Activated CD4-positive, alpha-beta T cell treated with anti-CD3 and anti-CD28 coated beads, Interleukin-2, amount 10 ng/mL, durations not matched to agents 7 days and 5 days (primary cell): ENCODE measurements at regions not wholly inside any gene's neighbourhood (a gene's known extent, or its start where the extent isn't known, plus 50 kb on each side); places are given as distances from the start of the nearest gene placed in this dataset.

Source experiments
- CTCF ChIA-PET: fragments of 350-600 bp; sonication (Branson Sonifier 250); formaldehyde crosslinking; loops from one replicate; lab custom pipeline; 2021; ENCODE audit warnings: antibody characterized with exemption; lab: Charles Lee
- POLR2A ChIA-PET: fragments of 350-600 bp; sonication (Branson Sonifier 250); formaldehyde crosslinking; loops from one replicate; lab custom pipeline; 2021; ENCODE audit warnings: antibody characterized with exemption; lab: Charles Lee
- DNase-seq: peaks from one replicate; pipeline ENCODE4 v3.0.0-alpha.2; 2020
- H3K27ac Mint-ChIP-seq: one replicate; pipeline ENCODE4 v1.8.0; 2021; ENCODE audit warnings: mild to moderate bottlenecking, moderate library complexity, mixed read lengths
- H3K27me3 Mint-ChIP-seq: one replicate; pipeline ENCODE4 v1.8.0; 2021; ENCODE audit warnings: mixed read lengths
- H3K36me3 Mint-ChIP-seq: one replicate; pipeline ENCODE4 v1.8.0; 2021; ENCODE audit warnings: low read depth, mixed read lengths
- H3K4me1 Mint-ChIP-seq: one replicate; pipeline ENCODE4 v1.8.0; 2021; ENCODE audit warnings: mixed read lengths
- H3K4me3 Mint-ChIP-seq: one replicate; pipeline ENCODE4 v1.8.0; 2021; ENCODE audit warnings: mild to moderate bottlenecking, moderate library complexity, mixed read lengths
- H3K9me3 Mint-ChIP-seq: one replicate; pipeline ENCODE4 v1.8.0; 2021; ENCODE audit warnings: mixed read lengths

GRCh38 chr16:31705371-31705770 lies 168.2 kb upstream of the ZNF267 start:
- ChIA-PET POLR2A (no interaction called here), CTCF (no interaction called here)
- Mint-ChIP-seq H3K4me1 (peaks cover 72% of the 10 kb centered on the region), H3K27me3 (no peaks in the 10 kb centered on the region), H3K36me3 (peaks cover 73% of the 10 kb centered on the region), H3K4me3 (no peak overlapping the region), H3K27ac (peak overlapping the region; percentile 68), H3K9me3 (no peaks in the 10 kb centered on the region)
- DNase-seq, result no peak

- POLR2A ChIA-PET, result no interaction called here
- peaks cover 71% of the 10 kb centered on the region for H3K36me3 Mint-ChIP-seq
These were observed 167.3 kb upstream of the ZNF267 start for GRCh38 chr16:31706318-31706717.

GRCh38 chr16:31706925-31707324 lies 166.7 kb upstream of the ZNF267 start:
- no peaks in the 10 kb centered on the region for H3K27me3 Mint-ChIP-seq
- DNase-seq, result no peak
- CTCF ChIA-PET, result no interaction called here
- H3K4me3 Mint-ChIP-seq, result no peak overlapping the region
- POLR2A ChIA-PET, result no interaction called here
- H3K9me3 Mint-ChIP-seq, result no peaks in the 10 kb centered on the region
- H3K4me1 Mint-ChIP-seq, result peaks cover 65% of the 10 kb centered on the region
- H3K36me3 Mint-ChIP-seq, result peaks cover 67% of the 10 kb centered on the region
- no peak overlapping the region for H3K27ac Mint-ChIP-seq

More at GRCh38 chr16:31706318-31706717, 167.3 kb upstream of the ZNF267 start:
- Mint-ChIP-seq H3K27ac (no peak overlapping the region), H3K4me3 (no peak overlapping the region), H3K9me3 (no peaks in the 10 kb centered on the region), H3K4me1 (peaks cover 68% of the 10 kb centered on the region), H3K27me3 (no peaks in the 10 kb centered on the region)
- DNase-seq, result no peak
- CTCF ChIA-PET, result no interaction called here

GRCh38 chr16:31707743-31708335 lies 165.8 kb upstream of the ZNF267 start:
- H3K4me3 Mint-ChIP-seq, result no peak overlapping the region
- POLR2A ChIA-PET, result no interaction called here
- H3K9me3 Mint-ChIP-seq, result no peaks in the 10 kb centered on the region
- peaks cover 63% of the 10 kb centered on the region for H3K36me3 Mint-ChIP-seq
- H3K27ac Mint-ChIP-seq, result peak overlapping the region; percentile 83
- DNase-seq, result no peak
- peaks cover 64% of the 10 kb centered on the region for H3K4me1 Mint-ChIP-seq
- CTCF ChIA-PET, result interaction anchor here (0.5 kb wide), 1 partner anchor 14 kb away, joined by 4 read pairs; no protein-coding TSS in a partner anchor
- no peaks in the 10 kb centered on the region for H3K27me3 Mint-ChIP-seq

GRCh38 chr16:31708348-31708747 lies 165.3 kb upstream of the ZNF267 start:
- POLR2A ChIA-PET, result no interaction called here
- DNase-seq, result peak; percentile 72
- Mint-ChIP-seq H3K36me3 (peaks cover 64% of the 10 kb centered on the region), H3K27ac (peak overlapping the region; percentile 83), H3K9me3 (no peaks in the 10 kb centered on the region), H3K4me3 (no peak overlapping the region), H3K27me3 (no peaks in the 10 kb centered on the region), H3K4me1 (peaks cover 64% of the 10 kb centered on the region)
- CTCF ChIA-PET, result interaction anchor here (1.3 to 1.5 kb wide), 2 partner anchors 10 to 11 kb away, joined by 3 to 4 read pairs; no protein-coding TSS in a partner anchor

- Mint-ChIP-seq H3K36me3 (peaks cover 58% of the 10 kb centered on the region), H3K4me3 (no peak overlapping the region), H3K27ac (no peak overlapping the region), H3K9me3 (no peaks in the 10 kb centered on the region), H3K4me1 (peaks cover 65% of the 10 kb centered on the region), H3K27me3 (no peaks in the 10 kb centered on the region)
- POLR2A ChIA-PET, result no interaction called here
- DNase-seq, result no peak
- CTCF ChIA-PET, result interaction anchor here (1.3 to 1.5 kb wide), 2 partner anchors 11 to 12 kb away, joined by 3 to 4 read pairs; no protein-coding TSS in a partner anchor
These were observed 164.4 kb upstream of the ZNF267 start for GRCh38 chr16:31709181-31709580.

- H3K9me3 Mint-ChIP-seq, result peaks cover 4% of the 10 kb centered on the region
- no peak for DNase-seq
- H3K4me1 Mint-ChIP-seq, result peaks cover 69% of the 10 kb centered on the region
- POLR2A ChIA-PET, result no interaction called here
- H3K27me3 Mint-ChIP-seq, result no peaks in the 10 kb centered on the region
- H3K27ac Mint-ChIP-seq, result peak overlapping the region; percentile 9
- CTCF ChIA-PET, result interaction anchor here (1.1 to 2.7 kb wide), 4 partner anchors 8 to 164 kb away, joined by 3 to 13 read pairs (median 6); partner anchors contain the start of gene ZNF267
- H3K4me3 Mint-ChIP-seq, result no peak overlapping the region
- H3K36me3 Mint-ChIP-seq, result peaks cover 60% of the 10 kb centered on the region
These were observed 163.5 kb upstream of the ZNF267 start for GRCh38 chr16:31710134-31710533.

GRCh38 chr16:31710880-31711279 lies 162.7 kb upstream of the ZNF267 start:
- ChIA-PET POLR2A (no interaction called here), CTCF (interaction anchor here (0.8 to 2.7 kb wide), 8 partner anchors 9 to 663 kb away, joined by 3 to 13 read pairs (median 4); partner anchors contain the start of gene ZNF267)
- peaks cover 61% of the 10 kb centered on the region for H3K36me3 Mint-ChIP-seq

GRCh38 chr16:31711344-31711845 lies 162.2 kb upstream of the ZNF267 start:
- CTCF ChIA-PET, result interaction anchor here (0.8 to 2.7 kb wide), 8 partner anchors 9 to 664 kb away, joined by 3 to 13 read pairs (median 4); partner anchors contain the start of gene ZNF267
- Mint-ChIP-seq H3K27me3 (no peaks in the 10 kb centered on the region), H3K27ac (peak overlapping the region; percentile 55), H3K4me1 (peaks cover 73% of the 10 kb centered on the region), H3K9me3 (peaks cover 9% of the 10 kb centered on the region), H3K36me3 (peaks cover 61% of the 10 kb centered on the region), H3K4me3 (no peak overlapping the region)
- DNase-seq, result no peak
- POLR2A ChIA-PET, result no interaction called here

More at GRCh38 chr16:31710880-31711279, 162.7 kb upstream of the ZNF267 start:
- H3K4me3 Mint-ChIP-seq, result no peak overlapping the region
- peaks cover 75% of the 10 kb centered on the region for H3K4me1 Mint-ChIP-seq
- peak overlapping the region; percentile 3 for H3K27ac Mint-ChIP-seq
- no peak for DNase-seq
- no peaks in the 10 kb centered on the region for H3K27me3 Mint-ChIP-seq
- peaks cover 6% of the 10 kb centered on the region for H3K9me3 Mint-ChIP-seq

- Mint-ChIP-seq H3K36me3 (peaks cover 68% of the 10 kb centered on the region), H3K27ac (peak overlapping the region; percentile 55), H3K4me1 (peaks cover 69% of the 10 kb centered on the region), H3K27me3 (no peaks in the 10 kb centered on the region), H3K4me3 (peak overlapping the region; percentile 41), H3K9me3 (peaks cover 12% of the 10 kb centered on the region)
- DNase-seq, result no peak
- ChIA-PET POLR2A (interaction anchor here (0.7 kb wide), 1 partner anchor 242 kb away, joined by 3 read pairs; no protein-coding TSS in a partner anchor), CTCF (interaction anchor here (2.1 to 2.7 kb wide), 2 partner anchors 10 to 16 kb away, joined by 10 to 13 read pairs; no protein-coding TSS in a partner anchor)
These were observed 161.5 kb upstream of the ZNF267 start for GRCh38 chr16:31712064-31712540.

- peaks cover 18% of the 10 kb centered on the region for H3K9me3 Mint-ChIP-seq
- no peaks in the 10 kb centered on the region for H3K27me3 Mint-ChIP-seq
- peak overlapping the region; percentile 99 for H3K27ac Mint-ChIP-seq
- peak overlapping the region; percentile 99 for H3K4me3 Mint-ChIP-seq
- ChIA-PET POLR2A (interaction anchor here (0.6 to 0.7 kb wide), 3 partner anchors 9 to 164 kb away, joined by 3 read pairs; no protein-coding TSS in a partner anchor), CTCF (interaction anchor here (0.6 to 1.3 kb wide), 8 partner anchors 9 to 906 kb away, joined by 3 to 5 read pairs (median 3); partner anchors contain the start of gene ZNF267)
- peak; percentile 95 for DNase-seq
- H3K36me3 Mint-ChIP-seq, result peaks cover 69% of the 10 kb centered on the region
- H3K4me1 Mint-ChIP-seq, result peaks cover 58% of the 10 kb centered on the region
These were observed 160.3 kb upstream of the ZNF267 start for GRCh38 chr16:31713071-31713944.
